HPDE6-E6E7 (cell line): ENCODE measurements at regions not wholly inside any gene's neighbourhood (a gene's known extent, or its start where the extent isn't known, plus 50 kb on each side); places are given as distances from the start of the nearest gene placed in this dataset.
"Not testable (repeated sequence)": the region's sequence is repeated elsewhere in the genome, so short reads cannot be mapped to it uniquely, and the experiment has no call there.

Source experiments
- DNase-seq: peaks from one replicate; pipeline ENCODE4 v3.0.0; 2011; ENCODE audit warnings: missing footprints; ENCODE audit errors: extremely low spot score

DNA sequence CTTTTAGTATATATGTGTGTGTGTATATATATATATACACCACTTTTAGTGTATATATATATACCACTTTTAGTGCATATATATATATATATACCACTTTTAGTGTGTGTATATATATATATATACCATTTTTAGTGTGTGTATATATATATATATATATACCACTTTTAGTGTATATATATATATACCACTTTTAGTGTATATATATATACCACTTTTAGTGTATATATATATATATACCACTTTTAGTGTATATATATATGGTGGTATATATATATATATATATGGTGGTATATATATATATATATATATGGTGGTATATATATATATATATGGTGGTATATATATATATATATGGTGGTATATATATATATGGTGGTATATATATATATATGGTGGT lies 79.5 kb upstream of the ANK3 start:
- not testable (repeated sequence) for DNase-seq

DNA sequence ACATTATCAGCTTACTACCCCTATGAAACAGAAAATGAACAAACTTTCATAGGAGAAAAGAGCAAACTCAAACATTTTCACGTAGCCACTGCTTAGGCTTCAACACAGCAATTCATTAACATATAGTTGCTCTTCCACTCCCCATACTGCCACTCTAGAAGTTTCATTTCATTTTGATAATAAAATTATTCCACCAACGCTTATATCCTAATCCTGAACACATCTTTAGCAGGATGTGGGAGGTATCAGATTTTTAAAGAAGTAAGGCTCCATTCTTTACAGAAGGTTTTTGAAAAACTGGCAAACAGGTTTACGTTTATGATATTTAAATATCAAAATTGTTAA lies 77.5 kb upstream of the ANK3 start:
- no peak for DNase-seq

DNA sequence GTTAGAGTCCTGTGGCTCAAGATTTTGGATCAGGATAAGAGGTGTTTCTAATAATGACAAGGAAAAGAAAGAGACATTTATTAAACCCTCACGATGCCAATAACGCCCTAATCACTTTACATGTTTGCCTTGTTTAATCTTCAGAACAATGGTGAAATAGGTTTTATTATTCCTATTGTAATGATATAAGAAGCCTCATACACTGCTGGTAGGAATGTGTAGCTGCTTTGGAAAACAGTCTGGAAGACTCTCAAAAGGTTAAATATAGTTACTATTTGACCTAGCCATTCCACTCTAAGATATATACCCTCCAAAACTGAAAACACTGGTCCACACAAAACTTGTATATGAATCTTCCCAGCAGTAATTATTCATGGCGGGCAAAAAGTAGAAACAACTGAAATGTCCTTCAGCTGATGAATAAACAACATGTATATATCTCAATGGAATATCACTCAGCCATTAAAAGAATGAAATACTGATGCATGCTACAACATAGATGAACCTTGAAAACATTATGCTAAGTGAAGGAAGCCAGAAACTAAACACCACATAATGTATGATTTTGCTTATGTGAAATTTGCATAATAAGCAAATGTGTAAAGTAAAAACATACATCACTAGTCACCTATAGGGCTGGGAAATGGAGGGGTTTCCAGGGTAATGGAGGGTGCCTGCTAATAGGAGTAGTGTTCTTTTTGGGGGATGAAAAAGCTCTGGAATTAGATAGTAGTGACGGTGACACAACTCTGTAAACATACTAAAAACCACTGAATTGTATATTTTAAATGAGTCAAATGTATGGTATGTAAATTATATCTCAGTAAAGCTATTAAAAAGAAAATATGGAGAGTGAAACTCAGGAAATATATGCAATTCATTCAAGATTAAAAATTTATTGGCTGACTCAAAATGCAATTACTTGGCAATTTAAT lies 76.9 kb upstream of the ANK3 start:
- no peak for DNase-seq

DNA sequence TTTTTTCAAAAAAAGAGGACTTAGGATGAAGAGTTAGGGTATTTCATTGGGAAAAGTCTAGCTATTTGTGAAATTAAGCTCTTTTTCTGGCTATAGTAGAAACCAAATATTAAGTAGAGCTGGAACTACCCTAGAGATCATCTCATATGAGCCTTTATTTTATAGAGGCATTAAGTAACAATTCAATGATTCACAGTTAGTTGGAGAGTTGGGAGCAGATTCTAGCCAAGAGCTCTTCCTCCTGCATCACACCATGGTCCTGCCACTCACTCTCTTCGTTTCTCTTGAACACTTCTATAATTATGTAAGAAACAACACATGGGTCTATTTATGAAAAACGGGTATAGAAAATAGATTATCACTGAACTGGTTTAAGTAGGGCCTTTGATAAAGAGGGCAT lies 76.1 kb upstream of the ANK3 start:
- no peak for DNase-seq

DNA sequence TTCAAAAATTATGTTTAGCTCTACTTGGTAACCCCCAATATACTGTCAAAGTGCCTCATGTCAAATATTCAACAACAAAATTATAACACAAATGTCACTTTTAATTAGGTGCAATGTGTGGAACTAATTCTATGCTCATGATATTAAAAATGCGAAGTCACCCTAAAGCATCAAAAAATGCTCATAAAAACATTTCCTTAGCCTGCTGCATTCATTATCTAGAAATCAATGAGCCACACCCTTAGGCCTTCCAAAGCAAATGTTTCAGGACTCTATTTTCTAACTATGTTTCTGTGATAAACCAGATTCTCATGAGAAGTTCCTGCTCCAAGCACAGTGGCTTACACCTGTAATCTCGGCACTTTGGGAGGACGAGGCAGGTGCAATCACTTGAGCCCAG lies 75.0 kb upstream of the ANK3 start:
- no peak for DNase-seq

DNA sequence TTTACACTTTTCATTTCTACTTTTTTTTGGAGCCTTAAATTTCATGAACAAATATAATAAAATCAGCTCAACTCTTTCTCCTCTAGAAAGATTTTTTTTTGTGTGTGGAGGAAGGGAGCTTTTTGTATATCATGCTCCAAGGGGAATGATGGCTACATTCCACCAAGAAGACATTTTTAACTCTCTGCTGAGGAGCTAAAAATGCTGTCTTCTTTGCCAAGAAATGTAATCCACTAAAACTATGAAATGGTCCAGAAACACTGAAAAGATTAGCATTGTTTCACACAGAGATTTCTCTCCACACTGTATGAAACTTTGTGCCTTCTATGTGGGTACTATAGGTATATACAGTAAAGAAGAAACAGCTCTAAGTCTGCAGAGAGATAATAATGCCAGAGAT lies 74.1 kb upstream of the ANK3 start:
- no peak for DNase-seq

DNA sequence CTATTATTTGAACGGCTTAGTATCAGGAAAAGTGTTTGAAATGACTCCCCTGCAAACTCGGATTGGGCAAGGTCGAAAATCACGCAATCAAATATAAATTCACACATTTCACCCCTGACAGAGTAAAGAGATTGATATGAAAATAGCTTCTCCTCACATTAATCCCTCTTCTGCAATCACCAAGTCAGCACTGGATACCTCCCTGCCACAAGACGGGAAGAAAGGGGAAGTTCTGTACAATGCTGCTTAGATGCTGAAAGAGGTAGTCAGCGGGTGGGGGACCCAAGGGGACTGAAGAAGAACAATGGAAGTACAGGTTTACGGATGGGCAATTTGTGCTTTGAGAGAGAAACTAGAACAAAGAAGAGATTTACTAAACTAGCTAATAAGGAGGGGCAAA lies 72.0 kb upstream of the ANK3 start:
- no peak for DNase-seq

DNA sequence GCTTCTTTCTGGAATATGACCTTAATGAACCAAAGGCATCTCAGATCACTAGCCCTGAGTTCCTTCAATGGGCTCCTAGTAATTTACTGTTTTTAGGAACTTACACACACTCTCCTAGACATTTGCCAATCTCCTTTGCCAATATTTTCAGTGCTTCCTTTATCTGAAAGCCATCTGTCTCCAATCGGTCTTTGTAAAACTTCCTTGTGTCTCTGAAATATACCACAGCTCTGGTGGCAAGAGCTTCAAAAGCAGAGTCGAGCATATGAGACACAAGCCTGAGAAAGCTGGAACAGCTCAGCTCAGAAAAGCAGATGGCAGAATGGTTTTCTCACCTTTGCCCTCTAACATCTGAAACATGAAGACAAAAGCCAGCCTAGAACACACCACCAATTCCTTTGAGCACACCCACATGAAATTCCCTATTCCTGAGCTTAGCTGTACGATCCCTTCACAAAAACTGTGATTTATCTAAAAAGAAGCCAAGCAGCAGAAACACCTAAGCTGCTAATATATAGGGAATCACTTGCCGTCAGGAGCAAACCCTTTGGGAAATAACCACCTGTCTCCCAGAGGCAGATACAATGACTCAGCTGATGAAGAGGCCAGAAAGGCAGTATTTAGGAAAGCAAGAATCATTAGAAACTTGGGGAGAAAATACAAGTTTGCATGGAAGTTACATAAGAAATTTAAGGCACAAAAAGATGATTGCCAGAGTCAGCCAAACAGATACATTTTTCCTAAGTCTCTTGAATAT lies 70.2 kb upstream of the ANK3 start:
- no peak for DNase-seq

DNA sequence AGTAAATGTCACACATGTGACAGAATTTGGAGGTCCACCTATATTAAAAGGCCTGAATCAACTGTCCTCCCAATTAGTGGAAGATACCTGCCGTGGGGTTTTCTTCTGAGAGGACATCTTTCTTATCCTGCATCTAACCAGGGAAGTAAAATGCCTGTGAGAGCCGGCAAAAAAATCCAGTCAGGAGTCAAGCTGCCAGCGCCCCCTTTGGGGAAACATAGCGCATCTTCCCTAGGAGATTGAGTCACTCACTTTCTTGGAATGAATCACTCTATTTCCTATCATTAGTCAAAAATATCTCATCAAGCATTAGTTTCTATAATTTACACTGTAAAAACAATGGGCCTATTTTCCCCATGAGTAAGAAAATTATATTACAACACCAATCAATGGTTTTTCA lies 66.4 kb upstream of the ANK3 start:
- DNase-seq = no peak

DNA sequence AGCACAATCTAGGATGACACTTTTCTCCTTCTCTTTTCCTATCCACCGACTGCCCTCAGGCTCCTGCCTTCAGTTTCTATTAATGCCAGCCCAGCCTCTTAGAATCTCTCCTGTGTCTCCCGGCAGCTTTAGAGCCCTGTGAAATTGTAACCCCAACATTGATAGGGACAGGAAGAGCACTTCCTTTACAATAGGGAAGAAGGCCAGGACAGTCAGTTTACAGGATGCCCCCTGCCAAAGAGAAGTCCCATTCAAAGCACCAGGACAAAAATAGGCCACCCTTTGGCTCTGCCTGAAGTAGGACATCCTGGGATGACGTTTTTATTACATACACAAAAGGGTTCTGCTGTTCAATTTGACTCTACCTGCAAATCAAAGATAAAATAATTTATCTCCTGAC lies 64.7 kb upstream of the ANK3 start:
- no peak for DNase-seq

DNA sequence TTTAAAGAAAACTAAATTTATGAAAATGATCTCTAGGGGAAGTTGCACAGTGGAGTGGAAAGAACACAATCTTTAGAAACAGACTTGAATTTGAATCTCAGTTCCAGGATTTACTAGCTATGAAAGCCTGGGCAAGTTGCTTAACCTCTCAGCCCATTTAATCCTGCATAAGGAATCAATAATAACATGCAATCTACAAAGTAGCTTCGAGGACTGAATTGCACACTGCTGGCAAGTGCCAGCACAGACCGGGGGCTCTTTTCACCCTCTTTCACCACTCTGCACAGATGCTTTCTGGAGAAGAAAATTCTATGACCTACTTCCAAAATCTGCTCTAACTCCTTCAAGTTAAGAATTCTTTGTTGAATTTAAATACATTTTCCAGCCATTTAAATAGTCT lies 63.4 kb upstream of the ANK3 start:
- no peak for DNase-seq

DNA sequence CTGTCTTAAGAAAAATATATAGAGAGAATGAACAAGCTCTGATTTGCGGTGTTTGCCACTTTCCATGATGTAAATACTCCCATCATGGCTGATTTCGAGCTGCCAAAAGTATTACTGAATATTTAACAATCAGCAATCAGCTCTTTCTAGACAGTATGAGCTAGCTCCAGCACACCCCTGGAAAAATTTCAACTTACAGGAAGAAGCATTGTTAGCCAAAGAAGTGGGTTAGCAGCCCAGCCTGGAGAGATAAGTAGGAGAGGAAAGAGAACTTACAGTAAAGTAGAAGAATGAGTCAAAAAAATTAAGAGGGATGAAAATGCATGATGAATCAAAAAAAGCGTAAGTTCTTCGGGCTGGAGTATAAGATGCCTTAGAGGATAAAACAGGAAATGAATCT lies 60.6 kb upstream of the ANK3 start:
- DNase-seq = no peak

DNA sequence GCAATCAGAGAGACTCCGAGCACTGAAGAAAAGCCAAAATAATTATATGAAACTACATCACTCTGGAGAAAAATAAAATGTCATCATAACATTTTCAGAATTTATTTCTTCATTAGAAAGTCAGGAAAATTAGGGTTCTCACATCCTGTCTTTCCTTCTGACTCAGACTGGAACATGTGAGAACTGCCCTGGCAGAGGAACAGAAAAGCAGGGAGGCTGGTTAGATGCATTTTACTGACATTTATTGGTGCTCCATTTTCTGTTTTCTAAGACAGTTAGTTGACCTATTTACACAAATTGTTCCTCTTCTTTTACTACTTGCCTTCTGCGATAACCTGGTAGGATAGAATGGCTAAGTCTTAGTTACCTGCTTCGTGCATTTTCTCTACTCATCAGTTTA lies 58.6 kb upstream of the ANK3 start:
- no peak for DNase-seq

DNA sequence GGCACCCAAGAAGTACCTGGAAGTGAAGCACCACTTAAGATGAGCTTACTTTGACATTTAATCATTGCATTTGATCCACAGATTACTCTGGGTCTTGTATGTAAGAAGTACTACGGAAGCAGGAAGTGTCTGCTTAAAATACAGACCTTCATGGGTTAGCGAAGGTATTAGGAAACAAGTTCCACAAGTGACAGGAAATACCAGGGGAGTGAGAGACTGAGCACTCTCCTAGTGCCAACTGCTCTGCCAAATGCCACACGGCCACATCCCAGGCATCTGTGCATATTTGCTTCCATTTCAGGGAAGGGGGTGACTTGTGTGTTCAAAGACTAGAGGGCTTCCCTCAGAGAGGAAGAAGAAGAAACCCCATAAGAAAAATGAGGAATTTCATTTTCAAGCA lies 57.2 kb upstream of the ANK3 start:
- DNase-seq = peak; percentile 14

DNA sequence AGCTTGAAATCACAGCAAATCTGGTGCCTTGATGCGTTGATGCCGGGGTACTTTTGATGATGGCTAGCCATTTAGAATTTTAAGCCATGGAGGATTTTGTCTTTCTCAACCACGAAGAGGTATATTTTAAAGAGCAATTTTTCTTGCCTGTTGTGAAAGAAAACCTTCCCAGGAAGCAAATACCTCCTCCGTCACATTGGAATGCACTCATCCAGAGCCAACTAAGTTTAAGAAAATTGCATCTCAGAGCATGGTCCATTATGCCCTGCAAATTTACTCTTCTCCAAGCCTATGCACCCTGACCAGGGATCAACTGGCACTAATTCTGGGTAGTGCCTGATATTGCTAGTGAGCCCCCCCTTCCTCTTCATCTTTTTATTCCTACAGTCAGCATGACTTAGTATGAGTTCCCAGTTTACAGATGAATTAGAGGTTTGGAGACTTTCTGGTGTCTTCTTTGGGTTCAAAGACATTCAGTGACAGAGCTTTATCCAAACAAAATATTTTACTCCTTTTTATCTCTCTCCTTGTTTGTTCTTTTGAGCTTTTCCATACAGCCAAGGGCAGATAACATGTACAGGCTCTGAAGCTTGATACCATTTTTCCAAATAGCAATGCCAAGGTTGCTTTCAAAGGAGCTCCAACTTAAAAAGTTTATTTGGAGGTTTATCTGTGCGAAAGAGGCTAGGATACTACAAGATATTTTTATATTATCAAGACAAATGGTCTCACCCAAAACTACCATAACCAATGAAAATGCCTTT lies 56.6 kb upstream of the ANK3 start:
- no peak for DNase-seq

DNA sequence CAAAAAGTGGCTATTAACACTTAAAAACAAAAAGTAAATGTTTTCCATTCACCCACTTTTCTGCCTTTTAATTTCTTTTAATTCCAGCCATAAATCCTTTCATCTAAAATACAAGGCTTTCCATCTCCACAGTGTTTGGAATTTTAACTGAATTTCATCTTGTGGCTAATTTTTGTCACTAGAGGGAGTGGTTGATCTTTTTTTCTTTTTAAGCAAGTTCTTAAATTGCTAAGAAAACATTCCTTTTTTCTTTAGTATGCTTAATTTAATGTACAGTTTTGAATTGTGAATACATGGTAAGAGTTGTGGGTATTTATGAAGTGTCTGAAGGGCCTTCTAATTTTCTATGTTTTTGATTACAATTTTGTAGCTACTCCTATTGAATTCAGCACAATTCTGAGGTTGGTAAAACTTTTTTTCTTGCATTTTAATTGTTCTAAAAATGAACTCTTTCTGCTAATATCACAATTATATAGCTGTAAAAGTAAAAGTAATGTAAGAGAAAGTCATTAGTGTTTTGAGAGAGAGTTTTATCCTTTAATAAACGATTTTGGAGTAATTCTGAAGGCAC lies 54.9 kb upstream of the ANK3 start:
- DNase-seq = no peak

DNA sequence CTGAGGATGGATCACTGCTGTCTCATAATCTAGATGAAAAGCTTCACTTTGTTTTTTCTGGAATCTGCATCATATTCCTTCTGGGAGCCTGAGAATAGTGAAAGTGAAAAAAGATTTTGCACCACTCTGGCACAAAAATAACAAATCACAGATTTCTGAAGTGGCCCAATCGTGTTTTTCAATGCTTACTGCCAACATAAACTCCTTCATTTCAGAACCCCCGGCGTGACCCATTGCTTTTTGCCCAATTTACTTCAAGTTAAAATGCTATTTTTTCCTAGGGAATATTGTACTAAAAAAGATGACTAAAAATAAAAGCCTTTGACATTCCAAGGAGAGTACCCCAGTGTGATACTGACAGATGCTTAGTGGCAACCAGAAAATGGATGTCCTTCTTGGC lies 53.7 kb upstream of the ANK3 start:
- no peak for DNase-seq

DNA sequence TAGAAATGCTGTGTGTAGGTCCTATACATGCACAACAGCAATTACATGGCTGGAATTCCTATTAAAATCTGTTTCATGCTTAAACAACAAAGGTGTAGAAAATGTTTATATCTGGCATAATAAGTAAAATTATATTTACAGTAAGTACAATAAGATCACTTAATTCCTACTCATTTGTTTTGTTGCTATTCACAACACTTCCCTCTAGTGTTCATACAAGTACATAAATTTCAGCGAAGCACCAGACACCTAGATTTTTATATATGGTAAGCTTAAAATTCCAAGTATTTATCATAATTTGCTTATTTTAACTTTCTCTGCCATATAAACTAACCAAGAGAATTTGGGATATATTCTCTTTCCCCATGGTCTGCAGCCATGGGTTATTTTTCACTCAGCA lies 51.8 kb upstream of the ANK3 start:
- DNase-seq = no peak

DNA sequence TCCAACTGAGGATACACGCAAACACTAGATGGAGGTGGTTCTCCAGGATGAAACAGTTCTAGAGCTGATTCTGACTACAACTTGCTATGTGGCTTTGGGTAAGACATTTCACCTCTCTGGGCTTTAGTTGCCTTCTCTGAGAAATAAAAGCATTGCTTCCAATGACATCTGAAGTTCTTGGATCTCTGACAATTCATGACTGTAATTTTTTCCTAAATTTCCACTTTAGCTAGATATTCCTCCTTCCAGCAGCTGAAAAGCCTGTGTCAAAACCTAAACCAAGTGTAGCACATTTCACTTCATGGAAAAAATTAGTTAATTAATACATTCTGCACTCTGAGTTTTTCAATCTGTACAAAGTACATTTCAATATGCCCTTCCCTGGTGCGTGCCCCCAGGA lies 50.0 kb upstream of the ANK3 start:
- no peak for DNase-seq
